Stomach (tissue), 8 donors: ENCODE measurements at regions not wholly inside any gene's neighbourhood (a gene's known extent, or its start where the extent isn't known, plus 50 kb on each side); places are given as distances from the start of the nearest gene placed in this dataset.
A peak's percentile ranks its signal among the peaks of the same experiment; 100 is the strongest.
"Not testable (repeated sequence)": the region's sequence is repeated elsewhere in the genome, so short reads cannot be mapped to it uniquely, and the experiment has no call there.

Source experiments
- DNase-seq, 2 donors: peaks; one replicate each; pipeline versions ENCODE4 v3.0.0 to v3.0.0-alpha.2; 2013 to 2019
- H3K27ac ChIP-seq, 5 donors: fragments of 200-600 bp in 4 of 5; sonication (generic) in 4 of 5; one replicate each; pipeline ENCODE4 v1.5.1; 2013 to 2019; ENCODE audit warnings: mild to moderate bottlenecking in 1 of 5, moderate library complexity in 1 of 5
- H3K27me3 ChIP-seq, 3 donors: fragments of 200-600 bp; sonication (generic); one replicate each; pipeline ENCODE4 v1.5.1; 2017 to 2019; ENCODE audit warnings: mixed run types in 1 of 3
- H3K36me3 ChIP-seq, 4 donors: fragments of 200-600 bp; sonication (generic); 1 replicate in 3 of 4; 2 replicates in 1 of 4; pipeline ENCODE4 v1.5.1; 2016 to 2019
- H3K4me1 ChIP-seq, 4 donors: fragments of 200-600 bp; sonication (generic); one replicate each; pipeline ENCODE4 v1.5.1; 2016 to 2019
- H3K4me3 ChIP-seq, 4 donors: fragments of 200-600 bp; sonication (generic) in 3 of 4; one replicate each; pipeline ENCODE4 v1.5.1; 2016 to 2019; ENCODE audit warnings: mild to moderate bottlenecking in 1 of 4
- H3K9me3 ChIP-seq, 4 donors: fragments of 200-600 bp; sonication (generic); one replicate each; pipeline ENCODE4 v1.5.1; 2016 to 2019
- CTCF ChIP-seq, 7 experiments: fragments of 450-650 bp in 4 of 7; fragments of 200-600 bp in 3 of 7; sonication (generic) in 3 of 7; IDR thresholded peaks; one replicate each; pipeline ENCODE4 v1.5.1; 2016 to 2019; ENCODE audit warnings: antibody characterized with exemption in 7 of 7, control low read depth in 2 of 7, mild to moderate bottlenecking in 1 of 7
- EP300 ChIP-seq: sonication (generic); formaldehyde crosslinking; IDR thresholded peaks from one replicate; pipeline ENCODE4 v1.6.1; 2017; ENCODE audit warnings: antibody characterized with exemption
- POLR2A ChIP-seq, 4 donors: fragments of 450-650 bp; IDR thresholded peaks; one replicate each; pipeline ENCODE4 v1.6.1; 2016; ENCODE audit warnings: antibody characterized with exemption in 4 of 4, control low read depth in 2 of 4, mild to moderate bottlenecking in 1 of 4, moderate library complexity in 1 of 4
- POLR2AphosphoS5 ChIP-seq, 3 donors: sonication (generic); formaldehyde crosslinking; IDR thresholded peaks; one replicate each; pipeline ENCODE4 v1.6.1; 2016; ENCODE audit warnings: antibody characterized with exemption in 3 of 3
- WGBS, 5 donors: extraction: QIAGEN DNeasy Blood & Tissue Kit in 3 of 5; methylation state at CpG; one replicate each; pipeline versions ENCODE4 v1.1.5 to v1.1.7; 2013 to 2018; 5-methylcytosine and 5-hydroxymethylcytosine counted together
- intact Hi-C: fragments of 100-400 bp; cut with DNase I; formaldehyde crosslinking; loops from one replicate; pipeline ENCODE4 v1.15.1; 2023; ENCODE audit warnings: low total_unique reads
- donor health status: healthy with polysubstance abuse.
- donor health status: Bipolar disorder and iron deficiency.
- donor health status: healthy.

GRCh38 chr6:139881236-139881635 lies 506.8 kb upstream of the CITED2 start:
- intact Hi-C loops: no loop called here
- H3K4me1 ChIP-seq: peaks cover 0 to 18% (median 6%) of the 10 kb centered on the region in 4 donors

GRCh38 chr6:139879823-139880356 lies 505.4 kb upstream of the CITED2 start:
- TF ChIP-seq POLR2A (IDR thresholded peaks at IDR 0.05) (no peak), CTCF (IDR thresholded peaks at IDR 0.05) (no peak), POLR2AphosphoS5 (IDR thresholded peaks at IDR 0.05) (no peak), EP300 (no peak)
- DNase-seq: no peak
- WGBS, 5 donors: 72 to 86% (median 83%) methylated on average over 5 of the region's 5 CpGs
- intact Hi-C loops: no loop called here
- no peaks in the 10 kb centered on the region for H3K9me3 ChIP-seq
- no peak overlapping the region for H3K27ac ChIP-seq
- H3K4me1 ChIP-seq: peaks cover 0 to 18% (median 6%) of the 10 kb centered on the region in 4 donors
- H3K27me3 ChIP-seq: no peaks in the 10 kb centered on the region
- H3K4me3 ChIP-seq: no peak overlapping the region
- no peaks in the 10 kb centered on the region for H3K36me3 ChIP-seq

More at GRCh38 chr6:139881236-139881635, 506.8 kb upstream of the CITED2 start:
- 62 to 74% (median 67%) methylated on average over 4 of the region's 4 CpGs for WGBS, 5 donors
- Histone ChIP-seq H3K27ac (no peak overlapping the region), H3K9me3 (no peaks in the 10 kb centered on the region), H3K4me3 (no peak overlapping the region), H3K36me3 (no peaks in the 10 kb centered on the region), H3K27me3 (no peaks in the 10 kb centered on the region)
- TF ChIP-seq CTCF (IDR thresholded peaks at IDR 0.05): no peak
- no peak for TF ChIP-seq POLR2A (IDR thresholded peaks at IDR 0.05)
- TF ChIP-seq EP300: no peak
- no peak for TF ChIP-seq POLR2AphosphoS5 (IDR thresholded peaks at IDR 0.05)
- DNase-seq: peak in 1 of 2 donors; percentile 22

- H3K27me3 ChIP-seq, DNase-seq, H3K9me3 ChIP-seq, H3K27ac ChIP-seq, H3K4me3 ChIP-seq, H3K36me3 ChIP-seq, intact Hi-C loops: not testable (repeated sequence)
- peaks cover 0 to 18% (median 6%) of the 10 kb centered on the region in 4 donors for H3K4me1 ChIP-seq
- WGBS, 5 donors: 95 to 98% (median 96%) methylated on average over 12 of the region's 12 CpGs
These were observed 504.8 kb upstream of the CITED2 start for GRCh38 chr6:139879241-139879640.

- H3K27ac ChIP-seq: no peak overlapping the region
- WGBS, 5 donors: 81 to 93% (median 90%) methylated on average over 6 to 8 of the region's 8 CpGs
These were observed 503.5 kb upstream of the CITED2 start for GRCh38 chr6:139877828-139878405.

More at GRCh38 chr6:139877828-139878405, 503.5 kb upstream of the CITED2 start:
- Histone ChIP-seq H3K4me3 (no peak overlapping the region), H3K27me3 (no peaks in the 10 kb centered on the region), H3K4me1 (peaks cover 0 to 11% (median 2%) of the 10 kb centered on the region in 4 donors), H3K36me3 (no peaks in the 10 kb centered on the region), H3K9me3 (no peaks in the 10 kb centered on the region)
- intact Hi-C loops: no loop called here
- DNase-seq: no peak
- TF ChIP-seq POLR2A (IDR thresholded peaks at IDR 0.05): no peak
- TF ChIP-seq CTCF (IDR thresholded peaks at IDR 0.05): no peak
- no peak for TF ChIP-seq POLR2AphosphoS5 (IDR thresholded peaks at IDR 0.05)
- TF ChIP-seq EP300: no peak
